GM04504 (cell line): ENCODE measurements at regions not wholly inside any gene's neighbourhood (a gene's known extent, or its start where the extent isn't known, plus 50 kb on each side); places are given as distances from the start of the nearest gene placed in this dataset.

Experiments used
- DNase-seq: peaks from one replicate; pipeline ENCODE4 v3.0.0-alpha.2; 2012; ENCODE audit warnings: low read depth

- peak; percentile 68 for DNase-seq
Observed at GRCh38 chr15:66832664-66833063, 130.6 kb downstream of the SMAD6 start.

- DNase-seq = no peak
Observed at GRCh38 chr15:66833371-66833770, 131.3 kb downstream of the SMAD6 start.

- DNase-seq = no peak
Observed at GRCh38 chr15:66833803-66834202, 131.8 kb downstream of the SMAD6 start.

GRCh38 chr15:66834881-66835878 lies 133.1 kb downstream of the SMAD6 start:
- DNase-seq = no peak

GRCh38 chr15:66836231-66837030 lies 134.4 kb downstream of the SMAD6 start:
- no peak for DNase-seq

GRCh38 chr15:66838202-66838601 lies 136.2 kb downstream of the SMAD6 start:
- DNase-seq = no peak

- no peak for DNase-seq
Observed at GRCh38 chr15:66838671-66839239, 136.7 kb downstream of the SMAD6 start.

- DNase-seq = no peak
Observed at GRCh38 chr15:66839506-66840112, 137.6 kb downstream of the SMAD6 start.

- DNase-seq = no peak
Observed at GRCh38 chr15:66840615-66841390, 138.8 kb downstream of the SMAD6 start.

GRCh38 chr15:66841953-66842681 lies 140.1 kb downstream of the SMAD6 start:
- DNase-seq = peak; percentile 90

GRCh38 chr15:66842710-66843441 lies 140.8 kb downstream of the SMAD6 start:
- DNase-seq = peak; percentile 54

GRCh38 chr15:66843581-66843980 lies 141.5 kb downstream of the SMAD6 start:
- DNase-seq = no peak

- DNase-seq = no peak
Observed at GRCh38 chr15:66844041-66844746, 142.2 kb downstream of the SMAD6 start.

- DNase-seq = no peak
Observed at GRCh38 chr15:66844747-66845145, 142.7 kb downstream of the SMAD6 start.

- DNase-seq = no peak
Observed at GRCh38 chr15:66845266-66845785, 143.3 kb downstream of the SMAD6 start.

GRCh38 chr15:66846031-66846430 lies 144.0 kb downstream of the SMAD6 start:
- no peak for DNase-seq

GRCh38 chr15:66846811-66847210 lies 144.8 kb downstream of the SMAD6 start:
- no peak for DNase-seq

- no peak for DNase-seq
Observed at GRCh38 chr15:66847565-66847991, 145.5 kb downstream of the SMAD6 start.

GRCh38 chr15:66848116-66848515 lies 146.1 kb downstream of the SMAD6 start:
- DNase-seq = no peak
